ENCODE measurements at regions not wholly inside any gene's neighbourhood (a gene's known extent, or its start where the extent isn't known, plus 50 kb on each side); places are given as distances from the start of the nearest gene placed in this dataset.

- H3K36me3 Mint-ChIP-seq (ENCODE audit: insufficient read depth in 1 of 3, low read depth in 3 of 3): no peaks in the 10 kb centered on the region; a peak in 1 of 7 replicates
- TF ChIP-seq, protein P1, sequence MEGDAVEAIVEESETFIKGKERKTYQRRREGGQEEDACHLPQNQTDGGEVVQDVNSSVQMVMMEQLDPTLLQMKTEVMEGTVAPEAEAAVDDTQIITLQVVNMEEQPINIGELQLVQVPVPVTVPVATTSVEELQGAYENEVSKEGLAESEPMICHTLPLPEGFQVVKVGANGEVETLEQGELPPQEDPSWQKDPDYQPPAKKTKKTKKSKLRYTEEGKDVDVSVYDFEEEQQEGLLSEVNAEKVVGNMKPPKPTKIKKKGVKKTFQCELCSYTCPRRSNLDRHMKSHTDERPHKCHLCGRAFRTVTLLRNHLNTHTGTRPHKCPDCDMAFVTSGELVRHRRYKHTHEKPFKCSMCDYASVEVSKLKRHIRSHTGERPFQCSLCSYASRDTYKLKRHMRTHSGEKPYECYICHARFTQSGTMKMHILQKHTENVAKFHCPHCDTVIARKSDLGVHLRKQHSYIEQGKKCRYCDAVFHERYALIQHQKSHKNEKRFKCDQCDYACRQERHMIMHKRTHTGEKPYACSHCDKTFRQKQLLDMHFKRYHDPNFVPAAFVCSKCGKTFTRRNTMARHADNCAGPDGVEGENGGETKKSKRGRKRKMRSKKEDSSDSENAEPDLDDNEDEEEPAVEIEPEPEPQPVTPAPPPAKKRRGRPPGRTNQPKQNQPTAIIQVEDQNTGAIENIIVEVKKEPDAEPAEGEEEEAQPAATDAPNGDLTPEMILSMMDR (conservative IDR thresholded peaks at IDR 0.05): no peak
- Histone ChIP-seq H3K23me2 (ENCODE audit: insufficient read length, low read depth, low read length, poor library complexity, severe bottlenecking) (no peaks in the 10 kb centered on the region), H3K23ac (ENCODE audit: insufficient read length, low read depth, low read length) (no peak overlapping the region), H3K56ac (ENCODE audit: insufficient read length, low read depth, low read length) (no peak overlapping the region), H3K4ac (ENCODE audit: low read depth, low read length) (no peak overlapping the region), H3K4me1 (ENCODE audit: insufficient read depth, low read length) (no peaks in the 10 kb centered on the region), H2AFZ (ENCODE audit: low read length) (no peak overlapping the region), H2BK12ac (ENCODE audit: insufficient read length, low read depth, low read length) (no peak overlapping the region), H2BK120ac (ENCODE audit: low read depth, low read length, poor library complexity, severe bottlenecking) (no peak overlapping the region), H3K9ac (ENCODE audit: extremely low read depth, insufficient read length, low read length) (no peak overlapping the region), H3T11ph (ENCODE audit: low read length) (no peak overlapping the region), H3K27me3 (ENCODE audit: insufficient read depth, low read length) (no peaks in the 10 kb centered on the region), H2BK5ac (ENCODE audit: insufficient read length, low read length) (no peak overlapping the region), H4K5ac (ENCODE audit: insufficient read length, low read depth, low read length) (no peak overlapping the region), H3K27ac (ENCODE audit: insufficient read length, low read depth, low read length) (no peak overlapping the region), H4K91ac (ENCODE audit: insufficient read length, low read depth, low read length) (no peak overlapping the region), H3K79me2 (ENCODE audit: insufficient read depth, low read length) (no peaks in the 10 kb centered on the region), H2BK20ac (ENCODE audit: low read depth, low read length, poor library complexity, severe bottlenecking) (no peak overlapping the region), H3K79me1 (ENCODE audit: insufficient read depth, low read depth, low read length, poor library complexity, severe bottlenecking) (no peaks in the 10 kb centered on the region), H3K18ac (ENCODE audit: insufficient read length, low read depth, low read length) (no peak overlapping the region), H3K9me3 (ENCODE audit: control insufficient read depth, low read depth, low read length) (no peaks in the 10 kb centered on the region), H4K20me1 (ENCODE audit: control insufficient read depth, insufficient read depth, insufficient read length) (no peaks in the 10 kb centered on the region), H3K14ac (ENCODE audit: insufficient read depth, low read length) (no peak overlapping the region), H2BK15ac (ENCODE audit: low read depth, low read length) (no peak overlapping the region), H4K8ac (replicated peaks; ENCODE audit: insufficient read length, low read depth, low read length) (no peak overlapping the region), H2AK5ac (ENCODE audit: insufficient read length, low read length) (no peak overlapping the region), H3K4me2 (ENCODE audit: insufficient read depth, insufficient read length, low read length) (no peak overlapping the region)
- peaks cover 0 to 5% of the 10 kb centered on the region in 2 experiments; a peak in 2 of 4 replicates for H3K4me1 Mint-ChIP-seq
- H3K9me3 Mint-ChIP-seq: no peaks in the 10 kb centered on the region
- peaks cover 2% of the 10 kb centered on the region for H3K27me3 Mint-ChIP-seq (ENCODE audit: low read depth)
- WGBS (ENCODE audit: extremely low coverage, insufficient read length, low lambda C conversion rate): no CpG with 5 or more reads among the region's 5 CpGs
- no peak overlapping the region for H3K4me3 Mint-ChIP-seq
- H3K27ac Mint-ChIP-seq: no peak overlapping the region
- no peak for DNase-seq
These were observed 294.2 kb downstream of the TEX29 start for GRCh38 chr13:111614613-111615012.
